ENCODE measurements at regions not wholly inside any gene's neighbourhood (a gene's known extent, or its start where the extent isn't known, plus 50 kb on each side); places are given as distances from the start of the nearest gene placed in this dataset.

GRCh38 chr1:22383526-22384294 lies 67.9 kb upstream of the ZBTB40 start:
- Histone ChIP-seq H3K4me1 (ENCODE audit: control insufficient read depth, insufficient read depth, low read length) (no peaks in the 10 kb centered on the region), H3K4me3 (ENCODE audit: low read length) (no peak overlapping the region), H3K9me3 (ENCODE audit: control insufficient read depth, low read length) (no peaks in the 10 kb centered on the region), H3K36me3 (ENCODE audit: control insufficient read depth, insufficient read depth, low read length) (no peaks in the 10 kb centered on the region), H3K9ac (ENCODE audit: low read length) (no peak overlapping the region), H3K27me3 (ENCODE audit: control insufficient read depth, insufficient read depth, low read length) (peaks cover 7% of the 10 kb centered on the region)

- H3K4me3 ChIP-seq (ENCODE audit: low read length) = no peak overlapping the region
- no peak overlapping the region for H3K9ac ChIP-seq (ENCODE audit: low read length)
- no peaks in the 10 kb centered on the region for H3K9me3 ChIP-seq (ENCODE audit: control insufficient read depth, low read length)
- H3K4me1 ChIP-seq (ENCODE audit: control insufficient read depth, insufficient read depth, low read length) = no peaks in the 10 kb centered on the region
- H3K27me3 ChIP-seq (ENCODE audit: control insufficient read depth, insufficient read depth, low read length) = peaks cover 5% of the 10 kb centered on the region
- H3K36me3 ChIP-seq (ENCODE audit: control insufficient read depth, insufficient read depth, low read length) = no peaks in the 10 kb centered on the region
Measured at GRCh38 chr1:22385537-22385936, 66.1 kb upstream of the ZBTB40 start.

- H3K4me1 ChIP-seq (ENCODE audit: control insufficient read depth, insufficient read depth, low read length) = no peaks in the 10 kb centered on the region
- H3K4me3 ChIP-seq (ENCODE audit: low read length) = no peak overlapping the region
- no peaks in the 10 kb centered on the region for H3K9me3 ChIP-seq (ENCODE audit: control insufficient read depth, low read length)
- no peaks in the 10 kb centered on the region for H3K36me3 ChIP-seq (ENCODE audit: control insufficient read depth, insufficient read depth, low read length)
- H3K27me3 ChIP-seq (ENCODE audit: control insufficient read depth, insufficient read depth, low read length) = peaks cover 5% of the 10 kb centered on the region
- no peak overlapping the region for H3K9ac ChIP-seq (ENCODE audit: low read length)
Measured at GRCh38 chr1:22386774-22387173, 64.9 kb upstream of the ZBTB40 start.

- no peak overlapping the region for H3K4me3 ChIP-seq (ENCODE audit: low read length)
- no peaks in the 10 kb centered on the region for H3K36me3 ChIP-seq (ENCODE audit: control insufficient read depth, insufficient read depth, low read length)
- no peaks in the 10 kb centered on the region for H3K9me3 ChIP-seq (ENCODE audit: control insufficient read depth, low read length)
- H3K4me1 ChIP-seq (ENCODE audit: control insufficient read depth, insufficient read depth, low read length) = no peaks in the 10 kb centered on the region
- H3K9ac ChIP-seq (ENCODE audit: low read length) = no peak overlapping the region
- peaks cover 9% of the 10 kb centered on the region for H3K27me3 ChIP-seq (ENCODE audit: control insufficient read depth, insufficient read depth, low read length)
Measured at GRCh38 chr1:22387919-22388580, 63.6 kb upstream of the ZBTB40 start.

- Histone ChIP-seq H3K36me3 (ENCODE audit: control insufficient read depth, insufficient read depth, low read length) (no peaks in the 10 kb centered on the region), H3K4me3 (ENCODE audit: low read length) (no peak overlapping the region), H3K27me3 (ENCODE audit: control insufficient read depth, insufficient read depth, low read length) (peaks cover 9% of the 10 kb centered on the region), H3K9ac (ENCODE audit: low read length) (no peak overlapping the region), H3K4me1 (ENCODE audit: control insufficient read depth, insufficient read depth, low read length) (no peaks in the 10 kb centered on the region), H3K9me3 (ENCODE audit: control insufficient read depth, low read length) (no peaks in the 10 kb centered on the region)
Measured at GRCh38 chr1:22388671-22389450, 62.8 kb upstream of the ZBTB40 start.

- Histone ChIP-seq H3K4me3 (ENCODE audit: low read length) (no peak overlapping the region), H3K36me3 (ENCODE audit: control insufficient read depth, insufficient read depth, low read length) (no peaks in the 10 kb centered on the region), H3K9me3 (ENCODE audit: control insufficient read depth, low read length) (no peaks in the 10 kb centered on the region), H3K9ac (ENCODE audit: low read length) (no peak overlapping the region), H3K4me1 (ENCODE audit: control insufficient read depth, insufficient read depth, low read length) (no peaks in the 10 kb centered on the region), H3K27me3 (ENCODE audit: control insufficient read depth, insufficient read depth, low read length) (peaks cover 4% of the 10 kb centered on the region)
Measured at GRCh38 chr1:22393587-22393986, 58.1 kb upstream of the ZBTB40 start.

DNA sequence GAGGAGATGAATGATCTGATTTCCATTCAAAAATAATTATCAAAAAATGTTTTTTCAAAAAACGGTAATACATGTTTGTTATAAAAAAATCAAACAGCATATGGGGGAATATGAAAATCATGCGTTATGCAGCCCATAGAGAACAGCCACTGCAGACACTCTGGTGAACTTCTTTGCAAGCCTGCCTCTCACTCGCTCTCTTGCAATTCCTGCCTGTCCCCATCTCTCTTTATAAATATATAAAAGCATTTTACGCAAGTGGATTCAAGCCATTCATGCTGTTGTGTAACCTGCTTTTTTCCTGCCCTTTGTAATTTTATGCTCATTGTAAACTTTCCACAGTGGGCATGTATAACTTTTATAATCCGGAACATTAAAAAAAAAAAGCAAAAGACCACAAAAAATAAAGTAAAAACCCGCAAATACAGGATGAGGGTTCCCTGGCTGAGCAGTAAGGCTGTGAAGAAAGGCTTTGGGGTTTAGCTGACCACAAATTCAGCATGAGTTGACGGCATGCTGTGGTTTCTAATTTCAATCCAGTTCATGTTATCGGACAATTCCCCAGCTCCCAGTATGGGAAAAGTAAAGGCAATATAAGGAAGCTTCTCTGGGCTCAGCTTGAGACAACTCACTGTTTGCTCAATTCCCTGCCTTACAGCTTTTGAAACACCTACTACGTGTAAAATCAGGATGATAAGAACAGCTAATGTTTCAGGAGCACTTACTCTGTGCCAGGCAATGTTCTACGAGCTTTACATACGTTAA lies 52.8 kb upstream of the ZBTB40 start:
- H3K9me3 ChIP-seq (ENCODE audit: control insufficient read depth, low read length) = no peaks in the 10 kb centered on the region
- H3K27me3 ChIP-seq (ENCODE audit: control insufficient read depth, insufficient read depth, low read length) = peaks cover 11% of the 10 kb centered on the region
- H3K4me3 ChIP-seq (ENCODE audit: low read length) = no peak overlapping the region
- H3K4me1 ChIP-seq (ENCODE audit: control insufficient read depth, insufficient read depth, low read length) = no peaks in the 10 kb centered on the region
- H3K9ac ChIP-seq (ENCODE audit: low read length) = no peak overlapping the region
- H3K36me3 ChIP-seq (ENCODE audit: control insufficient read depth, insufficient read depth, low read length) = no peaks in the 10 kb centered on the region

DNA sequence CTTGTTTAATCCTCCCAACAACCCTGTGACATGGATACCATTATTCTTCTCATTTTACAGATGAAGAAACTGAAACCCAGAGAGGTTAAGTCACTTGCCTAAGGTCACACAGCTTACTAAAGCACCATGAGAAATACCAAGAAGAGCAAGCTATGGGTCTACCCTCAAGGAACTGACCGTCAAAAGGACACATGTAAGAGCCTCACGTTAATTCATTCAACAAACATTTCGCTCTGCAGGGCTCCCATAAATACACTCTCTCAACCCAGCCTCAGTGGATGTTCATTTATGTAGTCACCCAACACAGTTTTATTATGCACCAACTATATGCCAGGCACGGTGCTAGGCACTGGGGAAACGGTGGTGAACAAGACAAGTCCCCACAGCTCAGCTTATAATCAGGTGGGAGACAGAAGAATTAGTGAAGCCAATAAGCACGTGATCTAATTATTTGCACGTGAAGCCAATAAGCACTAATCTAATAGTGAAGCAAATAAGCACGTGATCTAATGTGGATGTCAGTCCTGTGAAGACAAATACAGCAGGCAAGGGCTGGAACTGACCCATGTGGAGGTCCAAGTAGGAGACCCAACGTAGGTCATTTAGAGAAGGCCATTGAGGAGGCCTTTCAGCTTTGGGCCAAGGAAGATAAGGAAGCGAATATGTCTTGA lies 52.1 kb upstream of the ZBTB40 start:
- no peaks in the 10 kb centered on the region for H3K4me1 ChIP-seq (ENCODE audit: control insufficient read depth, insufficient read depth, low read length)
- no peak overlapping the region for H3K9ac ChIP-seq (ENCODE audit: low read length)
- H3K36me3 ChIP-seq (ENCODE audit: control insufficient read depth, insufficient read depth, low read length) = no peaks in the 10 kb centered on the region
- H3K9me3 ChIP-seq (ENCODE audit: control insufficient read depth, low read length) = no peaks in the 10 kb centered on the region
- no peak overlapping the region for H3K4me3 ChIP-seq (ENCODE audit: low read length)
- peaks cover 11% of the 10 kb centered on the region for H3K27me3 ChIP-seq (ENCODE audit: control insufficient read depth, insufficient read depth, low read length)
